Psoas muscle (tissue), 7 donors: ENCODE measurements at regions not wholly inside any gene's neighbourhood (a gene's known extent, or its start where the extent isn't known, plus 50 kb on each side); places are given as distances from the start of the nearest gene placed in this dataset.

Experiments
- ATAC-seq, 4 donors: fragments of 200-7000 bp; cut with Tn5 transposase; one replicate each; pipeline ENCODE4 v1.9.1; 2020; ENCODE audit warnings: moderate library complexity in 3 of 4, mild to moderate bottlenecking in 2 of 4
- DNase-seq, 2 donors: peaks; one replicate each; pipeline ENCODE4 v3.0.0-alpha.2; 2020
- H3K27ac ChIP-seq: fragments of 200-600 bp; one replicate; pipeline ENCODE4 v1.8.0; 2022
- H3K27me3 ChIP-seq, 3 donors: fragments of 200-600 bp in 1 of 3; one replicate each; pipeline versions ENCODE4 v1.6.1 to v1.8.0; 2013 to 2022; ENCODE audit warnings: low read length in 2 of 3, mild to moderate bottlenecking in 2 of 3, moderate library complexity in 1 of 3; ENCODE audit not compliant: insufficient read depth in 3 of 3
- H3K36me3 ChIP-seq, 2 donors: fragments of 200-600 bp in 1 of 2; one replicate each; pipeline versions ENCODE4 v1.6.1 to v1.8.0; 2013 to 2022; ENCODE audit warnings: low read depth in 1 of 2, mild to moderate bottlenecking in 1 of 2, moderate library complexity in 1 of 2; ENCODE audit not compliant: insufficient read depth in 1 of 2
- H3K4me1 ChIP-seq: fragments of 200-600 bp; one replicate; pipeline ENCODE4 v1.8.0; 2022
- H3K4me3 ChIP-seq: fragments of 200-600 bp; one replicate; pipeline ENCODE4 v1.8.0; 2022; ENCODE audit warnings: mild to moderate bottlenecking
- H3K9me3 ChIP-seq: fragments of 200-600 bp; one replicate; pipeline ENCODE4 v1.8.0; 2022
- CTCF ChIP-seq: fragments of 200-600 bp; IDR thresholded peaks from one replicate; pipeline ENCODE4 v1.8.0; 2022; ENCODE audit warnings: antibody characterized with exemption
- WGBS, 3 donors: extraction: QIAGEN DNeasy Blood & Tissue Kit; methylation state at CpG; one replicate each; pipeline versions ENCODE4 v1.1.6 to v1.1.7; 2013; 5-methylcytosine and 5-hydroxymethylcytosine counted together
- intact Hi-C, 2 donors: fragments of 100-400 bp; cut with DNase I; formaldehyde crosslinking; loops; one replicate each; pipeline versions ENCODE4 v1.11.0 to v1.14.2; 2022
- donor health status: healthy with polysubstance abuse.
- donor health status: DM: no; HTN: no; CAD: no; lungs with moderate emphysema.
- donor health status: Bipolar disorder and iron deficiency.
- donor health status: healthy.
- donor health status: DM: yes; HTN: yes; CAD: no.
- donor health status: DM: no; HTN: no; CAD: no.
- donor health status: DM: yes; HTN: yes; CAD: no.

- Histone ChIP-seq H3K4me3 (no peak overlapping the region), H3K27ac (no peak overlapping the region), H3K4me1 (no peaks in the 10 kb centered on the region), H3K9me3 (no peaks in the 10 kb centered on the region), H3K36me3 (no peaks in the 10 kb centered on the region), H3K27me3 (no peaks in the 10 kb centered on the region)
- 25 to 33% (median 29%) methylated on average over 6 of the region's 6 CpGs for WGBS, 3 donors
- no peak for ATAC-seq
- no peak for TF ChIP-seq CTCF
- intact Hi-C loops = no loop called here
- DNase-seq = no peak
These were observed 561.7 kb downstream of the GATA3 start for GRCh38 chr10:8616166-8616565.

GRCh38 chr10:8617792-8618191 lies 563.3 kb downstream of the GATA3 start:
- Histone ChIP-seq H3K36me3 (no peaks in the 10 kb centered on the region), H3K4me1 (no peaks in the 10 kb centered on the region), H3K27ac (no peak overlapping the region), H3K4me3 (no peak overlapping the region), H3K9me3 (no peaks in the 10 kb centered on the region), H3K27me3 (no peaks in the 10 kb centered on the region)
- TF ChIP-seq CTCF = no peak
- whole genome bisulfite sequencing, 3 donors = 82 to 84% (median 84%) methylated on average over 2 of the region's 2 CpGs
- ATAC-seq (no peak), DNase-seq (no peak)
- intact Hi-C loops = no loop called here

GRCh38 chr10:8618834-8619233 lies 564.3 kb downstream of the GATA3 start:
- no peaks in the 10 kb centered on the region for H3K36me3 ChIP-seq
- no peaks in the 10 kb centered on the region for H3K4me1 ChIP-seq
- WGBS, 3 donors = 83 to 88% (median 83%) methylated on average over 4 of the region's 4 CpGs
- ATAC-seq (no peak), DNase-seq (no peak)
- no peaks in the 10 kb centered on the region for H3K27me3 ChIP-seq
- TF ChIP-seq CTCF = no peak
- no peaks in the 10 kb centered on the region for H3K9me3 ChIP-seq
- intact Hi-C loops = no loop called here
- no peak overlapping the region for H3K4me3 ChIP-seq
- no peak overlapping the region for H3K27ac ChIP-seq

GRCh38 chr10:8628351-8628750 lies 573.9 kb downstream of the GATA3 start:
- Histone ChIP-seq H3K9me3 (no peaks in the 10 kb centered on the region), H3K4me1 (no peaks in the 10 kb centered on the region), H3K36me3 (no peaks in the 10 kb centered on the region), H3K27ac (no peak overlapping the region), H3K4me3 (no peak overlapping the region), H3K27me3 (no peaks in the 10 kb centered on the region)
- DNase-seq (no peak), ATAC-seq (no peak)
- TF ChIP-seq CTCF = no peak
- intact Hi-C loops = no loop called here
- WGBS, 3 donors = 34 to 43% (median 40%) methylated on average over 5 of the region's 5 CpGs

GRCh38 chr10:8633909-8634308 lies 579.4 kb downstream of the GATA3 start:
- no peaks in the 10 kb centered on the region for H3K27me3 ChIP-seq
- intact Hi-C loops = no loop called here
- no peaks in the 10 kb centered on the region for H3K36me3 ChIP-seq
- no peak overlapping the region for H3K27ac ChIP-seq
- no peak for DNase-seq
- H3K4me1 ChIP-seq = no peaks in the 10 kb centered on the region
- no peaks in the 10 kb centered on the region for H3K9me3 ChIP-seq
- H3K4me3 ChIP-seq = no peak overlapping the region
- 80 to 83% (median 81%) methylated on average over 1 of the region's 1 CpG for WGBS, 3 donors
- TF ChIP-seq CTCF = no peak
- ATAC-seq = no peak
